ENCODE measurements at regions not wholly inside any gene's neighbourhood (a gene's known extent, or its start where the extent isn't known, plus 50 kb on each side); places are given as distances from the start of the nearest gene placed in this dataset.

DNA sequence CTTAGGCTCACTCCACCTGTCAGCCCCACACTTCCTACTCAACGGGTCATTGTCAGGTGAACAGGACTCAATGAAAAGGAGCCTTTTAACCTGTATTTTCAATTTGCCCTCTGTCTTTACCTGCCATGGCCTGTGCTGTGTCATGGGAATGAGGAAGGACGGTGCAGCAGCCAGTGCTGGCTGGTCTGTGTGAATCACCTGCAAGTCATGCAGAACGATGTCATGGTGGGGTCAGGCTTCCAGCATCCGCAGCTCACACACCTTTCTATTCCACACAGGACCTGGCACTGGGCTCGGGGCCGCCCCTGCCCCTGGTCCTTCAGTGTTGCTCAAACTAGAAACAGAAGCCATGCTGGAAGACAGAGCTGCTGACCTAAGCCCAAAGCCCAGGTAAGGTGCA lies 188.7 kb upstream of the GMDS start:
- POLR2A ChIA-PET = no interaction called here
- no peak overlapping the region for H3K4me3 ChIP-seq (ENCODE audit: low read depth, low read length)
- no peak for DNase-seq (ENCODE audit: low read depth, low spot score)
- CTCF ChIA-PET = interaction anchor here (1.2 to 5.9 kb wide), 4 partner anchors 11 to 838 kb away, joined by 4 to 46 read pairs (median 8); no protein-coding TSS in a partner anchor
- TF ChIP-seq, protein P1, sequence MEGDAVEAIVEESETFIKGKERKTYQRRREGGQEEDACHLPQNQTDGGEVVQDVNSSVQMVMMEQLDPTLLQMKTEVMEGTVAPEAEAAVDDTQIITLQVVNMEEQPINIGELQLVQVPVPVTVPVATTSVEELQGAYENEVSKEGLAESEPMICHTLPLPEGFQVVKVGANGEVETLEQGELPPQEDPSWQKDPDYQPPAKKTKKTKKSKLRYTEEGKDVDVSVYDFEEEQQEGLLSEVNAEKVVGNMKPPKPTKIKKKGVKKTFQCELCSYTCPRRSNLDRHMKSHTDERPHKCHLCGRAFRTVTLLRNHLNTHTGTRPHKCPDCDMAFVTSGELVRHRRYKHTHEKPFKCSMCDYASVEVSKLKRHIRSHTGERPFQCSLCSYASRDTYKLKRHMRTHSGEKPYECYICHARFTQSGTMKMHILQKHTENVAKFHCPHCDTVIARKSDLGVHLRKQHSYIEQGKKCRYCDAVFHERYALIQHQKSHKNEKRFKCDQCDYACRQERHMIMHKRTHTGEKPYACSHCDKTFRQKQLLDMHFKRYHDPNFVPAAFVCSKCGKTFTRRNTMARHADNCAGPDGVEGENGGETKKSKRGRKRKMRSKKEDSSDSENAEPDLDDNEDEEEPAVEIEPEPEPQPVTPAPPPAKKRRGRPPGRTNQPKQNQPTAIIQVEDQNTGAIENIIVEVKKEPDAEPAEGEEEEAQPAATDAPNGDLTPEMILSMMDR (IDR thresholded peaks at IDR 0.05; ENCODE audit: insufficient read depth, low read length, missing control alignments) = no peak

DNA sequence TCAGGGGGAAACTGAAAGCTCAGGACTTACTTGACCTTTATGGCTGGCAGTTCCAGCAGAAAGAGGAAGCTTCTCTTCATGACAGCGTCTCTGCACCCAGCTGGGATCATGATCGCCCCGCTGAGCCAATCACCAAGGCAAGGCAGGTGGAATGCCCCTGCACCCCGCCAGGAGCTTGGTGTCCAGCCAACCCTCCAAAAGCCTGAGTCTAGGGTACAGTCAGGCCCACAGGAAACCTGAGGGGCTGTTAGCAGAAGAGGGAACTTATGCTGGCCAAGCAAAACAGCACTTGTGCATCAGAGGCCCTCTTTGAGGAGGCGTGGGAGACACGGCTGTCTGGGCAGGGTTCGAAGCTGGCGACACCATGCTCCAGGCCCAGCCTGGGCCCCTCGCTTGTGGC lies 188.3 kb upstream of the GMDS start:
- no peak for DNase-seq (ENCODE audit: low read depth, low spot score)
- CTCF ChIA-PET = interaction anchor here (1.2 to 5.9 kb wide), 4 partner anchors 12 to 837 kb away, joined by 4 to 46 read pairs (median 8); no protein-coding TSS in a partner anchor
- POLR2A ChIA-PET = no interaction called here
- TF ChIP-seq, protein P1 (IDR thresholded peaks at IDR 0.05; ENCODE audit: insufficient read depth, low read length, missing control alignments) = no peak
- no peak overlapping the region for H3K4me3 ChIP-seq (ENCODE audit: low read depth, low read length)

DNA sequence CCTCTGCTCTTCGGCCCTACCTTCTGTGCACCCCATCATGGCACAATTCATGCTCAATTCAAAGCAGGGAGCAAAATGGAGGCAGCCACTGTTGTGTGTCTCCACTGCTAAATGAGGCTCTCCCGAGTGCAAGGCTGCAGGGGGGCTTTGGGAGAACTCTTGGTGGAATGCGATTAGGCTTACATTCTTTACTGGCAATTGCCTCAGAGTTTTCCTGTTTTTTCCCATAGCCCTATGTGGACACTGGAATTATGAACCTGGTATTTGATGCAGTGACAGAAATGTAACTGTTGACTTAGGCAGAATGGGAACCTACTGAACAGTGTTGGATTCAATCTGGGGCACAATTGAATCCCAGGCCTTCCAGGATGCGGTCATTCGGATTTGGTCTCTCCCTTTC lies 187.9 kb upstream of the GMDS start:
- no peak for DNase-seq (ENCODE audit: low read depth, low spot score)
- CTCF ChIA-PET = interaction anchor here (1.2 to 2.7 kb wide), 3 partner anchors 12 to 837 kb away, joined by 4 to 12 read pairs (median 5); no protein-coding TSS in a partner anchor
- POLR2A ChIA-PET = no interaction called here

DNA sequence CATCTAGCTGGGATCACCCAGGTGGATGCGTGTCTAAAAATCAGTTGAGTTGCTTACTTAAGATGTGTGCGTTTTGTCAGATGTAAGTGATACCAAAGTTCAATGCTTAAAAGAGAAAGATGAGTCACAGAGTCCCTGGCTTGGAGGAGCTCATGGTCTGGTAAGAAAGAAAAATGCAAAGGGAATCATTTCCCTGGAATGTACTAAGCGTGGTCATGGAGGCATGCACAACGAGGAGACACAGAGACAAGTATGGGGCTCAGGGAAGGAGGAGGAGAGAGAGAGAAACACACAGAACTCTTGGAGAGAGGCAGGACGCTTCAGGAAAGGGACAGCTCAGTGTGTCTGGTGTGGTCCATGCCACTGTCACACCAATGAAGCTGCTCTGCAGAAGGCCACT lies 186.9 kb upstream of the GMDS start:
- CTCF ChIA-PET = interaction anchor here (1.0 to 1.7 kb wide), 4 partner anchors 13 to 165 kb away, joined by 3 to 6 read pairs (median 4); no protein-coding TSS in a partner anchor
- DNase-seq (ENCODE audit: low read depth, low spot score) = peak; percentile 95

More for the DNA sequence above, 187.9 kb upstream of the GMDS start:
- TF ChIP-seq, protein P1 (IDR thresholded peaks at IDR 0.05; ENCODE audit: insufficient read depth, low read length, missing control alignments) = no peak
- no peak overlapping the region for H3K4me3 ChIP-seq (ENCODE audit: low read depth, low read length)

DNA sequence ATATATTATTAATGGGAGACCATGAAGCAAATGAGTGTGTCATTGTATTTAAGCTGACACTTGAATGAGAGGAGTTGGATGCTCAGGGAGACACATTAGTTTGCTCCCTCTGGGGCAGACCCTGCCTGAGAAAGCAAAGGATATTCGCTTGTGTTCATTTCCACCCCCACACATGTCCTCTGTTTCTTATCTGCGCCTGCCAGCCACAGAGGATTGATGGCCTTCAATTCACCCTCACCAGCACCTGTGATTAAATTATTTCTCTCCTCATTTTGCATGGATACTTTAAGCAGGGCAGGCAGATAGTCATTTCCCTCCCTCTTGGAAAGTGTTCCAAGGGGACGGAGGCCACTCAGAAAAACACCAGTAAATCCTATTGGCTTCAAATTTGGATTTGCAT lies 185.2 kb upstream of the GMDS start:
- no peak for DNase-seq (ENCODE audit: low read depth, low spot score)
- TF ChIP-seq, protein P1 (IDR thresholded peaks at IDR 0.05; ENCODE audit: insufficient read depth, low read length, missing control alignments) = no peak
- ChIA-PET CTCF (no interaction called here), POLR2A (no interaction called here)
- no peak overlapping the region for H3K4me3 ChIP-seq (ENCODE audit: low read depth, low read length)

More for the DNA sequence above, 186.9 kb upstream of the GMDS start:
- TF ChIP-seq, protein P1 (IDR thresholded peaks at IDR 0.05; ENCODE audit: insufficient read depth, low read length, missing control alignments) = no peak
- no peak overlapping the region for H3K4me3 ChIP-seq (ENCODE audit: low read depth, low read length)
- POLR2A ChIA-PET = interaction anchor here (1.0 kb wide), 1 partner anchor 20 kb away, joined by 7 read pairs; no protein-coding TSS in a partner anchor

DNA sequence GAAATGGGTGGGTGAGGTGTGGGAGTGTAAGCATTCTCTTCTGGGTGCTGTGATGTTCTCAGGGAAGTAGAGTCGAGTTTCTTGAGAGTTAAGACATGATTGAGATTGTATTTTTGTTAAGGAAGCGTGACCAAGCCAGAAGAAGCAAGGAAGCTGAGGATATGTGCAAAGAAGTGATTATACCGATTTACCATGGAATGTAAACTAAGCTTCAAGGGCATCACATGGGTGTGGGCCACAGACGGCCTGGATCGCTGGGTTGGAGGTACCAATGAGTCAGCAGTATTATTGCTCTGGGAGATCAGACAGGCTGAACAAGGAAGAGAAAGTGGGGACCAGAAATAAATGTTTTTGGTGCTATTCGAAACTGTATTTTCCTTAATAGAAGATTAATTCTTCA lies 184.1 kb upstream of the GMDS start:
- DNase-seq (ENCODE audit: low read depth, low spot score) = peak; percentile 57
- POLR2A ChIA-PET = interaction anchor here (0.6 kb wide), 1 partner anchor 206 kb away, joined by 4 read pairs; no protein-coding TSS in a partner anchor
- CTCF ChIA-PET = interaction anchor here (0.7 to 1.2 kb wide), 2 partner anchors 17 to 75 kb away, joined by 3 read pairs; no protein-coding TSS in a partner anchor
- TF ChIP-seq, protein P1 (IDR thresholded peaks at IDR 0.05; ENCODE audit: insufficient read depth, low read length, missing control alignments) = no peak
- H3K4me3 ChIP-seq (ENCODE audit: low read depth, low read length) = no peak overlapping the region

All from AG04449 (cell line).